ENCODE measurements at regions not wholly inside any gene's neighbourhood (a gene's known extent, or its start where the extent isn't known, plus 50 kb on each side); places are given as distances from the start of the nearest gene placed in this dataset.
A peak's percentile ranks its signal among the peaks of the same experiment; 100 is the strongest.

DNA sequence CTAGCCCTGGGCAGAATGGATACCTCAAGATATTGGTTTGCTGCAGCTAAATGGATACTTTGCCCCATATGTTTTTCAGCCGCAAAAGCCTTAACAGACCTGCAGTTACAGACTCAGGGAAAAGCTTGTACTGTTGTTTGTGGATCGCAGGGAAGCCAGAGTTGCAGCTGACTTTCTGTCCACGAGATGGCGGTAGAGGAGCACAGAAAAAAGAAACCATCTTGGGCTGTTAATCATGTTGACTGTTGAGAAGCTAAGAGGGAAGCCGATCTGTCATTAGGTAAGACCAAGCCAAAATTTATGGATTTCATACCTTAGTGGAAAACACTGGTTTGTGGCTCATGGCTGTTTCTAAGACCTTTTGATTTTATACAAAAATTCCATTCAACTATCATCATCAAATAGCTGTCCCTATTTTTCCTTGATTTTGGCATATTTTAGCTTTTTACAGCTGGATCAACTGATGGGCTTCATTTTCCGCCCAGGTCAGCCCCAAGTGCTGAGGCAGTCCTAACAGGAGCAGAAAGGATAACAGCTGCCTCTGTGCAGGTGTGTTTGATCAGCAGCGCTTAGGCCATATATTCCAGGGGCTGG lies 205.7 kb upstream of the ZPLD1 start:
- DNase-seq (ENCODE audit: low read depth in 2 of 2), result peak; percentile 38 to 50

DNA sequence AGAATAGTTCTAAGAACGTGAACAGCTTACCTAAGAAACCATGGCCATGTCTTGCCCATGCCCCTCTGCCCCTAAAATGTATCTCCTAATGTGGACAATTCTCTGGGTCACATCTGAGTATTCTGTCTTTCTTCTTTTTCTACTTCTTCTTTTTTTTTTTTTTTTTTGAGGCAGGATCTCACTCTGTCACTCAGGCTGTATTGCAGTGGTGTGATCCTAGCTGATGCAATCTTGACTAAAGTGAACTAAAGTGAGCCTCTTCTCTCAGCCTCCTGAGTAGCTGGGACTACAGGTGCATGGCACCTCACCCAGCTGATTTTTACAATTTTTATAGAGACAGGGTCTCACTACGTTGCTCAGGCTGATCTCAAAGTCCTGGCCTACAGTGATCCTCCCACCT lies 204.8 kb upstream of the ZPLD1 start:
- DNase-seq (ENCODE audit: low read depth in 2 of 2), result no peak

DNA sequence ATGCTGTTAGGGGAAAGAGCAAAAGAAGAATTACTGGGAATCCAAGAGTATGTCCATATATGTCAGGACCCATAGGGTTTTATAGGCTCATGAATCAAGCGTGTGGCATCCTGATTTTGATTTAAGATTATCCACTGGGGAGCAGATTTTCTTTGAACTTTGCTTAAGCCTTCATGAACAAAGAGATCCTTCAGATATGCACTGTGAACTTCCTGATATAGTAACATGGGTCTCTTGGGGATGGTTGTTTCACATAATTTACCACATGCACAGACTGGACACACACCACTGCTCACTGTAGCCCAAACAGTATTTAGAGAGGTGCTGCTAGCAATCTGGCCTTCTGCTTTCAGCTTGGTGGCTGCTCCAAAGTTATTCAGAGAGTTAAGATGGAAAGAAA lies 200.9 kb upstream of the ZPLD1 start:
- no peak for DNase-seq (ENCODE audit: low read depth in 2 of 2)

DNA sequence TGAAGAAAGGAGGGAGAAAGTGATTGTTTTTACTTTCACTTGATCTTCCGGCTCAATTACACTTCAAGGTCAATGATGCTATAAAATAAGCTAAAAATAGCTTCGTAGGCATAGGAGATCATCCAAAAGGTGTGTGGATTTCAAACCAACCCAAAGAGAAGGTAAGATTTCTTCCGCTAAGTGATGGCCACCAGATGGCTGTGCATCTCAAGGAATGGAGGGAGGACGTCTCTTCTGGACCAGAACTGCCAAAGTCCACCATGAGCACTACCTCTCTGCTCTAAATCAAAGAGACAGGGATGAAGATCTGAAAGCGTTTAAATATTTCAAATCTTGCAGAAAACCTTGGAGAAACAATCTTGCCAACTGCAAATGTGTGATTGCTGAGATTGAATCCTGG lies 199.1 kb upstream of the ZPLD1 start:
- DNase-seq (ENCODE audit: low read depth in 2 of 2), result no peak

DNA sequence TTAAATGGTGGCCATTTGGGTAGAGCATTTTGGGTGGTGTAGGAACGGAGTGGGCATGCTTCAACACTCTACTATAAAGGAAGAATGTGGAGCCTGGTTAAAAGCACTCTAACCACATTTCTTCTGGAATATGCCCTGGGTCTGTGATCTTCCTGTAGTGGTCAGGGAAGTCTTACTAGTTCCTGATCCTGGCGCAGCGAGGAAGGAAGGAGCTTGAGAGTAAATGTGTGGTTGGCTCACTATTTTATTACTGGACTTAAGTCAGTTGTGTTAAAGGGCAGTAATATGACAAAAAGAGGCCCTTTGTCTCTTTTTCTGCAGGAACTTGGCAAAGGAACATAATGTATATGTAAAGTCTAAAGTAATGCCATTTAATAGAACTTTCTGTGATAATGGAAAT lies 197.6 kb upstream of the ZPLD1 start:
- DNase-seq (ENCODE audit: low read depth in 2 of 2), result no peak

DNA sequence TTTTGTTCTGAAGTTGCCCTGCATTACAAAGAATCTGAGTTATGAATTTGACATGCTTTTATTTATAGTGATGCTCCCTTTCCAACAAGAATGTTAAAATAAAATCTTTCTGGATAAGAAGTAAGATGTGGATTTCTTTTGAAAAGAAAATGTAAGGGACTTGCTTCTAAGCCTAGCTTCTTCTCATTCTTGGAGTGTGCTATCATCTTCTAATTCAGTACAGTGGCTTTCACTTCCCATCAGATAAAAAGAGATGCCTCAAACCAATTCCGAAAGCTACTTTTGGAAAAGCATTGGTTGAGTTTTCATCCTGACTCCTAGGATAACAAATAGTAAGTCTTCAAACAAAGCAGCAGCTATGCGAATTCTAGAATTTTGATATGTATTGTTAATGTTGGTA lies 197.0 kb upstream of the ZPLD1 start:
- no peak for DNase-seq (ENCODE audit: low read depth in 2 of 2)

DNA sequence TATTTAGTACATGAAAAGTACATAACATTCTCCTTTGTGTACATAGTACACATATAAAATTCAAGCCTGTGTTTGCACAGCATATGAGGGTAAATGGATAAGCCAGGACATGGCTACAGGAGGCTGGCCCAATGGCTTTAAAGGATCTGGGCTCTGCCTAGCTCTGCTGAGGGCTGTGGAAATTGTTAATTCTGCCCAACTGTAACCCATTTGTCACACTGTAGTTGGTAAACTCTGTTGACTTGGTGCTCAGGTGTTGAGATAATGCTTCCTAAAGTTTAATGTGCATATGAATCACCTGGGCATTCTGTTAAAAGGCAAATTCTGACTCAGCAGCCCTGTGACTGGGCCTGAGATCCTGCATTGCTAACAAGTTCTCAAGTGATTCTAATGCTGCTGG lies 196.5 kb upstream of the ZPLD1 start:
- no peak for DNase-seq (ENCODE audit: low read depth in 2 of 2)

DNA sequence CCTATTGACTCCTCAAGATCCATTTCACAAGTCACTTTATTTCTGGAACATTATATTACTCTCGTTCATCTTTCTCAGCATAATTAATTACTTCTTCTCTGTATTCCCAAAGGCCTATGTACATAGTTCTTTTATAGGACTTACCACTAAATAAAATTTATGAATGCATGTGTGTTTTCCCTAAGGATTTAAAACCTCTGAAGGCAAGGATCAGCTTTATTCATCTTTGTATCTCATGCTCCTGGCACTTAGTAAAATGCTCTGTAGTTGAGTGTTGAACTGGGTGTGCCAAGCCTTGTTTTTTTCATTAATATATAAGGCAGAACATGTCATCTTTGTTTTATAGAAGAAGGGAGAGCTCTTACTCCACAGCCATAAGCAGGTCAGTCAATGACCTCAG lies 194.1 kb upstream of the ZPLD1 start:
- no peak for DNase-seq (ENCODE audit: low read depth in 2 of 2)

DNA sequence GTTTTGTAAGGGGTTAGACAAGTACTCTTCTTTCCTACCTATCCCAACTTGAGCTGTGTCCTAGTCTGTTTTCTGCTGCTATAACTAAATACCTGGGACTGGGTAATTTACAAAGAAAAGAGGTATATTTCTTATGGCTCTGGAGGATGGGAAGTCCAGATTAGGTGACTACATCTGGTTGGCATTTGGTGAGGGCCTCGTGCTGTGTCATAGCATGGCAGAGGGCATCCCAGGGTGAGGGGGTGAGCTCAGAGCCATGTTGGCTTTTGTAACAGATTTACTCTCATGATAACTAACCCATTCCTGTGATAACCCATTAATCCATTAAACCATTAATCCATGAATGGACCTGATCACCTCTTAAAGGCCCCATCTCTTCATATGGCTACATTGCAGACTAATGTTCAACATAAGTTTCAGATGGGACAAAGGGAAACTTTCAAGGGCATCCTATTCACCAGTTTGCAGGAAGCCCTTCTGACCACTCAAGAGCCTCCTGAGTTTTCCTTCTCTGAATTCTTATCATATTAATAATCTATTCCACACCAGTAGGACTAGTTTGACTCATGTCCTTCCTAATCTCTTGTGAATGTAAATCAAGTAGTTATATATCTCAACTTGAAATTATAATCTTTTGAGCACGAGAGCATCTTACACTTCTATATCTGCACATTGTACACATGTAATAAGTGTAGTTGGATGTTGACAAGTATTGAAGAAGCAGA lies 185.7 kb upstream of the ZPLD1 start:
- DNase-seq (ENCODE audit: low read depth in 2 of 2), result no peak

DNA sequence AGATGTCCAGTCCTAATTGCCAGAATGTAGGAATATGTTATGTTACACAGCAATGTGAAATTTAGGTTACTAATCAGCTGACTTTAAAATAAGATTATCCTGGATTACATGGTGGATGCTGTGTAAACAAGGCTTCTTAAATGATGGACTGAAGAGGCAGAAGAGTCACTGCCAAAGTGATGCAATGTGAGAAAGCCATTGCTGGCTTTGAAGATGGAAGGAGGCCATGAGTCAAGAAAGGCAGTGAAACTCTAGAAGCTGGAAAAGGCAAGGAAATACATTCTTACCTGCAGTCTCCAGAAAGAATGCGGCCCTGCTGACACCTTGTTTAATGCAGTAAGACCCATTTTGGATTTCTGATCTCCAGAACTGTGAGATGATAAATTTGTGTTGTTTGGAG lies 179.1 kb upstream of the ZPLD1 start:
- no peak for DNase-seq (ENCODE audit: low read depth in 2 of 2)

DNA sequence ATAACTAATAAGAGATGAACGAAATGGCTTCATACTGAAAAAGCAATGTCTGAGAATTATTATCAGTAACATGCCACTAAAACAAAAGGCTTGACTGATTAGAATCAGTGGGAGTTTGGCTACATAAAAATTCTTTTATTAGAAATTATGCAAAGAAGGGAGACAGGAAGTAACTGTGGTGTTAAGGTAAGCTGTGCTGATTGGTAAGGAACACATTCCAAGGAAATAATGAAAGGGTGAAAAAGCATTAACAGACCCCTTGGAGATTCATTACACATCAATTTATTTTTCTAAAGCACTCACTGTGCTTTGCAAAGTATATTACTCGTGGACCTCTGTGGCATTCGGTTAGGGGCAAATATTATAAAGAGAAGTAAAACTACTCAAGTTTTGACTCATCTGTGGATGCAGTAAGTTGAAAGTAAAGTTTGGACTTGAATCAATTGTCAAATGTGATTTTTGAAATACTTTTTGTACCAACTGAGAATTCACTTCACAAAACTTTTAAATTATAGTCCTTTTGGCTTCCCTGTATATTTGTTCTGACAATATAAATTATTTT lies 176.1 kb upstream of the ZPLD1 start:
- DNase-seq (ENCODE audit: low read depth in 2 of 2), result no peak

DNA sequence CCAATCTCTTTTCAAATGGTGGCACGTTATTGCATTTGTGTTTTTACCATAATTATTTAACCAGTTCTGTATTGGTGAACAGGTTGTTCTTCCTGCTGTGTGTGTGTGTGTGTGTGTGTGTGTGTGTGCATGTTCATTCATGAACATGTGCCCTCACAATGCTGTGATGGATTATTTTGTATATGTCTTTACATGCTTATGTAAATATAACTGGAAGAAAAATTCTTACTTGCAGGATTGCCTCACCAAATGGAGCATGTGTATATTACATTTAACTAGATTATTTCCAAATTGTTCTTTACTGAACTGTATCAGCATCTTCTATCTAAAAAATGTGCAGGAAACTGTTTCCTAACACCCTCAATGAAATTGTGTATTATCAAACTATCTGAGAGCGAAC lies 175.2 kb upstream of the ZPLD1 start:
- no peak for DNase-seq (ENCODE audit: low read depth in 2 of 2)

DNA sequence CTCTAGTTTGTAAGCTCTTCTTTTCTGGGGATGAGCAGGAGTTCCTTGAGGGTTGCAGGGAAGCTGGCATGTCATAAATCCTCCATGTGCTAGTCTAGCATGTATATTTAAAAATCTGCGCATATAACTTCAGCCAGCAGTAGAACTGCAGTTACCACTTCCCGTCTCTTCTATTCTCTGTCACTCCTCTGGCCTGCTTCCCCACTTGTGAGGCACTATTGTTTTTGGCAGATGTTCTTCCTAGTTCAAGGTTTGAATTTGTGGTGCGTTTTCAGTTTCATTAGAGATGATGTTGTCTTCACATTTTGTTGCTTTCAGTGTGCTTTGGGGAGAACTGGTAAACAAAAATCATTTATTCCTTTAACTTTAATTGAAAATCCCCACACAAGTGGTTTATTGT lies 169.1 kb upstream of the ZPLD1 start:
- no peak for DNase-seq (ENCODE audit: low read depth in 2 of 2)

DNA sequence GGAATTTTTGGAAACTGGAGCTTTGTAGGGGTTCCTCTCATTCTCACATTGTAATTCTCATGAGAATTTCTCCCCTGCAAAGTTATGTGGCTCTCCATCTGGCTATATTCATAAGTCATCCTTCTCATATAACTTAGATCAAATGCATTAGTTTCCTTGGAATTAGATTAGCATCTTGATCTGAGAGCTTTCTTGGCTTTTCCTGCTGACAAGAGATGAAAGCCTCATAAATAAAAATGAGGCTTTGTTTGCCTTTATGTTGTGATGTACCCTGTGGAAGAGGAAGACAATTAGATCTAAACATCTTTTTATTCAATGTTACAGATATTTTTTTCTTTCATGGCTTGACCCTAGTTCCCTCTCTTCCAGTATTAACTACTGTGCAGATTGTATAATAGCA lies 165.4 kb upstream of the ZPLD1 start:
- no peak for DNase-seq (ENCODE audit: low read depth in 2 of 2)

DNA sequence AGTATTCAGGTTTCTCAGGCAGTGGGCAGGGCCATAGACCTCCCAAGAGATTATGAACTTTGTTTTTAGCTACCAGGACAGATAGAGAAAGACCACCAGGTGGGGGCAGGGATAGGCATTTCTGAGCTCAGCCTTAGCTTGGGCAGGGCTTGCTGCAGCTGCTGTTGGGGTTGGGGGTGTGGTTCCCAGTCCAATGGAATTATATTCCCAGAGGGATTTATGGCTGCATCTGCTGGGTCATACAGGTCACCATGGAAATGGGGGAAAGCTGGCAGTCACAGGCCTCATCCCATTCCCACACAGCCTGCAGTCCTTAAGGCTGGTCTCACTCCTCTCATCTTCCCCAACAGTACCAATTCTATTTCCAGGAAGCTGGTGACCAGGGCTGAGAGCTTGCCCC lies 144.6 kb upstream of the ZPLD1 start:
- no peak for DNase-seq (ENCODE audit: low read depth in 2 of 2)

DNA sequence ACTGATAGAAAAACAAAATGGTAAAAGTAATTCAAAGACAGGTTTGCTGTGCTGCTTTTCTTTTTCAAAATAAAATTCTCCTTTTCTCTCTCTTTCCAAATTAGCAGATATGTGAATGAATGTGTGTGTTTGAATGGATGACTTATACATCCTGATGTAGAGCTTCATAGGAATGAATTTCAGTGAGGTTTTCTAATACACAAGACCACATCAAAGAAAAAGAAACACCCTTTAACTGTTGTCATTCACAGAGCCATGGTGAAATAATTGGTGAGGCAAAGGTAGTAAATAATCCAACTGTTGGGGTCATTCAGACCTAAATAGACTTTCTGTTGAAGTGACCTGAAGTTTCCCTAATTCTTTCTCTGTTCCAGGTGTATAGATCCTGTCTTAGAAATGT lies 139.1 kb upstream of the ZPLD1 start:
- no peak for DNase-seq (ENCODE audit: low read depth in 2 of 2)

DNA sequence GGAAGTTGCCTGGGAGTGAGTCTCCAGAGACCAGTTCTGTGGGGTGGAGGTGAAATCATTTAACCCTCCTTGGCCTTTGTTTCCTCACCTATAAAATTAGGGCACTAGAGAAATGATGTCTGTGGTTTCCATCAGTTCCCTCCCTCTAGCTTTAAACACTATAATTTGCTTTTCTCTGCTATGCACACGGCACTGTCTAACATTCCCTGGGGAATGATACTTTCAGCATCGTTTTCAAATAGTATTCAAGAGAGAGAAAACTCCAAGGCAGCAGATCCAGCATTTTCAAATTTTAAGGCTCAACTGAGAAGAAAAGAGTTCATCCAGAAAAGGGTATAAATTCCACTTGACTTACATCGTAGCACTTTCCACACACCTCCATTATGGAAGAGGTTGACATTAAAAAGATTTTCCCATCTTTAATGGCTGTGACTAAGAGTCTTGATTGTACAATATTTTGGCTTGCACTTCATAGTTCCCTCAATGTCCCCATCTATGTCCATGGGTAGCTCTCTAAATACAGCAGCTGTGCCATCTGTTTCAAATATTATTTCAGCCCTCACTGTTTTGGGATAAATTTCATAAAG lies 137.7 kb upstream of the ZPLD1 start:
- DNase-seq (ENCODE audit: low read depth in 2 of 2), result no peak

DNA sequence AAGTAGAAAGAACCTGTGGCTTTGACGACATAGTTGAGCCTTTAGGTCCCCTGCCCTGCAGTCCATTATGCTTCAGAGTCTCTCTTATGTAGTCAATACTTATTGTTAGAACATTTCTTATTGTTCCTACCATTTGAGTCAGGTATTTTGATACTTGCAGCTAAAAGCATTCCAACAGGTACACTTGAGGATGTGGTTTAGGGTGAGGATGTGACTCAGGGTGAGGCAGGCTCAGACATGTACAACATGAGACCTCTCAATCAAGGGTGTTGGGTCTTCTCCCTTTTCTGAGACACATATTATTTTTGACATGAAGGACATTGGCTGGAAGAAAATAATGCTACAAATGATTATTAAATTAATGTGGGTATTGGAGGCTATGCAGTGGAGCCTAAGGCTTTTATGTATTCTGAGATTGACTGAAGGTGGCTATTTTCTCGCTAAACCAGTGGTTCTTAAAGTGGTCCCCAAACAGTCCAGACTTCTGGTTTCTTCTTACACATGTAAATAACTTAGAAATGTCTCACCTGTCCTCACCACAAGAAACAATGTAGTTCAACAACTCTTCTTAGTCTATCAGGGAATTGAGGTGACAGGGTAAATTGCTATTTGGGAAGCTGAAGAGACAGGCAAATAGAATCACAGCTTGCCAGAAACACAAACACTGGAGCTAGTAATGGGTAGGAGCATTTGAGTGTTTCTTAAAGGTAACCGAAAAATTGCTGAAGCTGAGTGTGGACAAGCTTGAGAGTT lies 135.5 kb upstream of the ZPLD1 start:
- no peak for DNase-seq (ENCODE audit: low read depth in 2 of 2)

DNA sequence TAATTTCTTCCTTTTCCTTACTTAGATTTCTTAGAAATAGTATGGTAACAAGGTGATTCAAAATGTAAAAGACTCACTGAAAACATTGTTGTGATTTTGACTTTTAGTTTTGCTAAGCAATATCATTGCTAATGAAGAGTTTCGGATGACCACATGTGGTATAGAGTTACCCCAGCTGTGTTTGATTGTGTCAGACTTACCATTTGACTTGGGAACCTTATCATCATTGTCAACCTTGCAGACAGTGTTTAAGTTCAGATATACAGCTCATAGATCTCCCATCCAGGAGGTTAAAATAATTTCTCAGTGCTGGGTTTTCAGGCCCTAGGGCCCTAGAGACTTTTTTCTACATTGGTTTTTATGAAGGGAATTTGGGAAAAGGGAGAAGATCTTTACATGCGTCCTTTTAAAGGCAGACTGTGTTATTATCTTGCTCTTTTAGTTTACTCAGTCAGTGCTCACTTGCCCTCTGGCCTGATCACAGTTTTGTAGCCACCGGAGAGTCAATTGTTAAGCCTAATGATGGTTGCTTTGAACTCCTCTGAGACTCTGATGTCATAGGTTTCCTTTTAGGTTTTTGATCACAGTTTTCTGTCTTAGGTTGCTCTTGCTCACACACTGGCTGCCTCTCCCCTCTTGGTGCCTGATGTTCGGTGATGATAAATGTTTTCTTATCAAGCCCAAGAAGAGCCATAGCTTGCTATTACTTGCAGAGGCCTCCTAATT lies 133.5 kb upstream of the ZPLD1 start:
- DNase-seq (ENCODE audit: low read depth in 2 of 2), result no peak

DNA sequence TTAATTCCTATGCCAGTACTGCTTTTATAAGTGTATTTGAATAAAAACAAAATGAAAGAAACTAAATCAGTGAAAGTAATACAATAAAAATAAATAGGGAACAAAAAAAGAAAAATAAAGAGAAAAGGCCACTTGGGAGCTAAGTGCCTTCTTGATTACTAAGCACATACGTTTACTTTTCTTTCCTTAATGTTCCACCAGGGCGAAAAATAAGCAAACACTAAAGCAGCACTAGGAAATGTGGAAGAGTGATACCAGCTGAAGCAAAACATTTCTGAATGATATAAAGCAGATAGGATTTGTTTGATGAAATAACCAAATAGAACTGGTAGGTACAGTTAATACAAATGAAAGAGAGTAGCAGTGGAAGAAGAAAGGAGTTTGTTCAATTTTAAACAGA lies 132.8 kb upstream of the ZPLD1 start:
- no peak for DNase-seq (ENCODE audit: low read depth in 2 of 2)

DNA sequence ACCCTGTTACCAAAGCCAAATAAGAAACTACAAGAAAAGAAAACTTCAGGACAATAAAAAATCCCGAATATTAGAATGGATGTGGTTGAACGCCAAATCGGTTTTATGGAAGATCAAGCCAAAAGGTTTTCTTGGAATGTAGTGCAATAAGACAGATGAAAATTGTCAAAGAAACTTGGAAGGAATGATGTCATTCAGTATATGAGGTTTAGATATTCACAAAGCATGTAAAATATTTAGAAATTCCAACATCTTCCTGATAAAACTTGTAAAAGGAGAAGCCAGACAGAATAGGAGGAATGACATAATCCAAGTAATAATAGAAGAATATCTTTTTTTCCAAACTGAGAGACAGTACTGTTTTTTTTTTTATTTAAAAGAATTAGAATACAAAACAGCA lies 130.3 kb upstream of the ZPLD1 start:
- DNase-seq (ENCODE audit: low read depth in 2 of 2), result no peak

DNA sequence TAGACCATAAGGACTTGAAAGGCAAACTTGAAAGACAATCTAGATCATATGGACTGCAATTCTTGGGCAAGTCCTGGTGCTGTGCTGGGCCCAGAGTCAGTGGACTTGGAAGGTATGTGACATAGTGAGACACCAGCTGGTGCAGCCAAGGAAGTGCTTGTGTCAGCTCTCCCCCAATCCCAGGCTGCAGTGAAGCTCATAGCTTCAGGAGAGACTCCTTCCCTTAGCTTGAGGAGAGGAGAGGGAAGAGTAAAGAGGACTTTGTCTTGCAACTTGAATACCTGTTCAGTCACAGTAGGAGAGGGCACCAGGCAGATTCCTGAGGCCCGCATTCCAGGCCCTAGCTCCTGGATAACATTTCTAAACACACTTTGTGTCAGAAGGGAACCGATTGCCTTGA lies 127.4 kb upstream of the ZPLD1 start:
- DNase-seq (ENCODE audit: low read depth in 2 of 2), result no peak

Data from stimulated activated CD8-positive, alpha-beta memory T cell treated with anti-CD3 and anti-CD28 coated beads, Interleukin-15, amount 100 ng/mL, for 48 hours (primary cell).